ENCODE measurements at regions not wholly inside any gene's neighbourhood (a gene's known extent, or its start where the extent isn't known, plus 50 kb on each side); places are given as distances from the start of the nearest gene placed in this dataset.

- DNase-seq, result no peak
Observed at GRCh38 chr6:105990151-105990550, 96.0 kb upstream of the PRDM1 start.

DNA sequence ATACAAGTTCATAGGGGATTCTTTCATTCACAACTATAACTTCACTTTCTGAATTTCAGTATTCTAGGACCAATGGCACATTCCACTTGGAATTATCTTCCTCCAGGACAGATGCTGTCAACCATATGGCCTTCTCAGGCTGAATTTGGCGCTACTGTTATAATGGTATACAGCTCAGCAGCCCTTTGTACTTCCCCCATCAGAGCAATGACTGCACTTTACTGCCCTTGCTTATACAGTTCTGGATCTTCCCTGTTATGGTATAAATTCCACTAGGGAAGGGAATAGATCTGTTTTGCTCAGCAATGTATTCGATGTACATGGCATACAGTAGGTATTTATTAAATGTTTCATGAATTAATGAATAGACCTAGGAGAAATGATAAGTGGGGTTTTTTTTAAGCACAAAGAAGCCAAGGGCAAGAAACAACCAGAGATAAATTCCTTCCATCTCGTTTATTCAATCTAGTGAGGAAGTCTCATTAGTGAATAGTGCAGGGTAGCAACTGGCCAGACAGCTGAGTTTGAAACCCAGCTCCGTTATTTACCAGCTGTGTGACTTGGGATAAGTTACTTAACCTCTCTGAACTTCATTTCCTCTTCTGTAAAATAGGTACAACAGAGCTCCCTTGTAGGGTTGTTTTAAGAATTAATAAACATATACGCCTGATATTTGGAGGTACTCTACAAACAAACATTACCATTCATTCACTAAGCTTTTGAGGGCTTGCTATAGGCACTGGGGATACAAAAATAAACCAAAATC lies 97.1 kb upstream of the PRDM1 start:
- DNase-seq, result no peak

DNA sequence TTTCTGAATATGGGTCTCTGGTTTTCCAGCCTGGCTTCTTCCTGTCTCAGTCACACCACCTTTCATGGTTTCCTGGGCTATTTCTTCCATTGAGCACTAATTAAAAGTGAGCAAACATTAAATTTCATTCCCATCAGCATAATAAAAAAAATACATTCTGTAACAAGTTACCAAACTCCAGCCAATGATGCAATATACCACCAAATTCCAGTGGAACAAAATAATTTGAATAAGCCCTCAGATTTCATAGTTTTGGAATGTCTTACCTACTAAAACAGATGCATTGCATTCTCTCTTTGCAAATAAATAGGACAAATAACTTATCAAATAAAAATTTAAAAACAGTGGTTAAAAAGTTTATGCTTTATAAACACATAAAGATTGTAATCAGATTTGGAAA lies 97.8 kb upstream of the PRDM1 start:
- DNase-seq, result no peak

DNA sequence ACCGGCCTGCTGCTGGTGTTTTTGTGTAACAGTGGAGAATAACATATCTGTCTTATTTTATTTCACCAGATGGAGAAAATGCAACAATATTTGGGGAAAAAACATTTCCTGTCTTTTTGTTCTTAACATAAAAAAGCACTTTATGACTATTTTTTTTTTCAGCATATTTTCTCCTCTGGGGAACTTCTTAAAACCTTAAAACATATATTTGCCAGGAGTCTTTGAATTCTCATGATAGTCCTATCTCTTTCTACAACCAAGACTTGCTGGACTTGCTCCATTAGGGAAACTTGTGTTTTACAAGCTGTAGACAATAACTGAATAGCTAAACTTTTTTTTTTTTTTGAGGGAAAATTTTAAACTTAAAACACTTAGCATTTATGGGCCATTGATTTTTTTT lies 98.6 kb upstream of the PRDM1 start:
- no peak for DNase-seq

DNA sequence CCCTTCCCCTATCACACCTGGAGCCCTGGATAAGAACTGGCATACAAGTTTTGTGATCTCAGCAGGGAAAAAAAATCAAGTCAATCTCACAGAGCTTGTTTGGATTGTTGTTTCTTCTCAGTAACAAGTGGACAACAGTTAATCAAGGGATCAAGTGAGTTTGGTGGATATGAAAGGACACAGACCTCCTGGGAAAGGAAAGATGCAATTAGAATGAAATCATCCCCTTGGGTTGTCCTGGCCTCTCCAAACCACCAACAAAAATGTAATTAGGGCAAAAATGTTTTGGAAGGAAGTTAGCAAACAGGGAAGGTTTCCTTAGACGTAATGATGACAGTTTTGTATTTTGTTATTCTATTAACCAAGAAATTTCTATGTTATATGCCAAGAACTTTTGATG lies 99.1 kb upstream of the PRDM1 start:
- no peak for DNase-seq

DNA sequence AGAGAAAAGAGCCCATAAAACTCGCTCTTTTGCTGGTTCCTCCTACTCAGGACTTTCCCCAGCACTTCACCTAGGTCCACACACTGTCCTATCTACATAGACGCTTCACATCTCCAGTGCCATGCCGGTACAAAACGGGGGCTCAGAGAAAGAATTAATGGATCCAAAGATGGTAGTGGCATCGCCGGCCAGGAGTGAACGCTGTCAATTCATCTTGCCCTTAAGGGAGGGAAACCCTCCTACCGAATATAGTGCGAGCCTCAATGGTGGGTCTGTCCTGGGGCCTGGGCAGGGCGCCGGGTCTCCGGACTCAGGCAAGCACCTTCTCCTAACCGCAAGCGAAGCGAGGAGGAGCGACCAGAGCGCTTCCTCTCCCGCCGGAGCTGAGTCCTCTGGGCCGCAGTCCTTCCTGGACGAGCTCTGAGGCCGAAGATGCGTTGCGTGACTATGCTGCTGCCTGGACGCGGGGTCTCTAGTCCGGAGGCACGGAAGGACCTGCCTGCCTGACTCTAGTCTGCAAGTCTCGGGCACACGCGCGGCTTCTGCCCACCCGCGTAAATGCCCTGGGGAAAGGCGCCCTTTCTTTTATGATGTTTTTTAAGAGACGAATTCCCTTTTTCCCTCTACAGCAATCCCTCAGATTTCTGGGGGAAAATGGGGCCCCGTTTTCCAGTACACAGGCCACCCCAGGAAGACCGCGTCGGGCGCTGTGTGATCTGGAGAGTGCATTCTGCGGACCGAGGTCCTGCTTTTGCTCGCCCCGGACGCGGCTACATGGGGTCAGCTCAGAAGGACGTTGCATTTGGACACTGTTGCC lies 100.1 kb upstream of the PRDM1 start:
- no peak for DNase-seq

DNA sequence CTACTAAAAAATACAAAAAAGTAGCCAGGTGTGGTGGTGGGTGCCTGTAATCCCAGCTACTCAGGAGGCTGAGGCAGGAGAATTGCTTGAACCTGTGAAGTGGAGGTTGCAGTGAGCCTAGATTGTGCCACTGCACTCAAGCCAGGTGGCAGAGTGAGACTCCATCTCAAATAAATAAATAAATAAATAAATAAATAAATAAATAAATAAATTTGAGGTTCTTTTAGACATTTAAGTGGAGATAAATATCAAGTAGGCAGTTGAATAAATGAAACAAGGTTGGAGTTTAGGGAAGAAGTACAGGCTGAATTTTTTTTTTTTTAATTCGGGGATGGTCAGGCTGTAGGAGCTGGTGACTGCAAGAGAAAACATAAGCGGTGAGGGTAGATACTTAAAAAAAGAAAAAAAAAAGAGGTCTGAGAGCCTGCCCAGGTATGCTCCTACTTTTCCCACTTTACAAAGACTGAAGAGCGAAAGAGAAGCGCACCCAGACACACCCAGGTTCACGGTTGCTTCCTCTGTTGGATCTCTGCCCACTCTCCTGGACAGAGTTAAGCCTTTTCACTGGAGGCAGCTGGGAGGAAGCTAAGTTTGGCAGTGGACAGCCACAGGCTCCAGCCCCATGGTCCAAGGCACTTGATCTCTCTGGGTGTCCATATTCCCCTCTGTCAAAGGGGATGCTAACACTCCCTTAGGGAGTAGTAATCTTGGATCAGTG lies 100.9 kb upstream of the PRDM1 start:
- DNase-seq, result no peak

DNA sequence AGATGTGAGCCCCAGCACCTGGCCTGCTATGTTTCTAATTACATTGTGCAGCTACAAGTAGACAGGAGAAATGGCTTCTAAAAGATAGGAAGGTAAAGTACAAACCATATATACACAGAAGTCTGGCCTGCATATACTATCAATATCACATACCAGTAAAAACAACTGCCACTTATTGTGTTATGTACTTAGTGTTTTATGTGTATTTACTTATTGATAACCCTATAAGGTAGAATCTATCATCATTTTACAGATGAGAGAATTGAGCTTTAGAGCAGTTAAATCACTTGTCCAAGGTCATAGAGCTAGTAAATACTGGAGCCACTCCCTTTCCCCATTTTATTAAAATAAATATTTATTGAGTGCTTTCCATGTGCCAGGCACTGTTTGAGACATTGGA lies 102.4 kb upstream of the PRDM1 start:
- DNase-seq, result no peak

DNA sequence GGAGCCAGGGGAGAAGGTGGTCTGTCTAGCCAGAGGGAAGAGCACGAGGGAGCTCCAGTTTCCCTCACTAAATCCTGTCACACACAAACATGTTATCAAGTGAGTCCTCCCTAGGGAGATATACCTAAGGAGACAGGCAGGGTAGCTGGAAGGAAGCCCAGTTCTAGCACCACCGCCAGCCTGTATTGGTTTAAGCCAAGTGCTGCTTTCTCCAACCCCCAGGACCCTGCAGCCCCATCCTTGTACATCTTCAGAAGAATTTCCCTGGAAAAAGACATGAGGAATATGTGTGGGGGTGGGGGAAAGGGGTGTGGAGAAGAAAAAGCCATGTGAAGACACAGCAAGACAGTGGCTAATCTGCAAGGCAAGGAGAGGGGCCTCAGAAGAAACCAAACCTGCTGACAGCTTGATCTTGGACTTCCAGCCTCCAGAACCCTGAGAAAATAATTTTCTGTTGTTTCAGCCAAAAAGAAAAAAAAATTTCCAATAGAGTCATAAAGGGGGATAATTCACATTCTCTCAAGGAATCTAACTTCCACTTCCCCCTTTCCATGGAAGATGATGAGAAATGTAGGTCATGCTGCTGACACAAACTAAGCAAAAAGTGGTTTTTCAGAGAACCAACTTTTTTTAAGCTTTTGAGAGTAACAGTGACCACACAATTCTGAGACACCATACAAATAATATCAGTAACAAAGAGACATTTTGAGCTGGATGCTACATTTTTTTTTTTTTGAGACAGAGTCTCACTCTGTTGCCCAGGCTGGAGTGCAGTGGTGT lies 103.2 kb upstream of the PRDM1 start:
- no peak for DNase-seq

DNA sequence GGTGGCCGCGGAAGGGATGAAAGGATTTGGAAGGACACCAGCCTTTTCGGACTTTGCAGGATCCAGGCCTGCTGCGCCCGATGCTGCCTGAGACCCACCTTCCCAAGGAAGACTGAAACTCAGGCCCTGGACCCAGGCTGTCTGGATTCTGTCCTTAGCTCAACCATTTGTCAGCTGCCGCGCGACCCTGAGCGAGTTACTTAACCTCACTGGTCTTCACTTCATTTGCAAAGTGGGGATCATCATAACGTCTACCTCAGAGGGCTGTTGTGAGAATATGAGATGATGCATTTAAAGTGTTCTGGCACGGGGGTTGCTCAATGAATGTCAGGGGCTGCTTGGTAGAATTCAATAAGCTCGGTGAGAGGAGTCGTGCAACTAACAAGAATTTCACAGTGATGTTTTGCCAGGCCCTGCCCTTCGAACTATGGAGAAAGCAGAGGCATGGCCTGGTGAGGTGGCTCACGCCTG lies 104.2 kb upstream of the PRDM1 start:
- DNase-seq, result no peak

DNA sequence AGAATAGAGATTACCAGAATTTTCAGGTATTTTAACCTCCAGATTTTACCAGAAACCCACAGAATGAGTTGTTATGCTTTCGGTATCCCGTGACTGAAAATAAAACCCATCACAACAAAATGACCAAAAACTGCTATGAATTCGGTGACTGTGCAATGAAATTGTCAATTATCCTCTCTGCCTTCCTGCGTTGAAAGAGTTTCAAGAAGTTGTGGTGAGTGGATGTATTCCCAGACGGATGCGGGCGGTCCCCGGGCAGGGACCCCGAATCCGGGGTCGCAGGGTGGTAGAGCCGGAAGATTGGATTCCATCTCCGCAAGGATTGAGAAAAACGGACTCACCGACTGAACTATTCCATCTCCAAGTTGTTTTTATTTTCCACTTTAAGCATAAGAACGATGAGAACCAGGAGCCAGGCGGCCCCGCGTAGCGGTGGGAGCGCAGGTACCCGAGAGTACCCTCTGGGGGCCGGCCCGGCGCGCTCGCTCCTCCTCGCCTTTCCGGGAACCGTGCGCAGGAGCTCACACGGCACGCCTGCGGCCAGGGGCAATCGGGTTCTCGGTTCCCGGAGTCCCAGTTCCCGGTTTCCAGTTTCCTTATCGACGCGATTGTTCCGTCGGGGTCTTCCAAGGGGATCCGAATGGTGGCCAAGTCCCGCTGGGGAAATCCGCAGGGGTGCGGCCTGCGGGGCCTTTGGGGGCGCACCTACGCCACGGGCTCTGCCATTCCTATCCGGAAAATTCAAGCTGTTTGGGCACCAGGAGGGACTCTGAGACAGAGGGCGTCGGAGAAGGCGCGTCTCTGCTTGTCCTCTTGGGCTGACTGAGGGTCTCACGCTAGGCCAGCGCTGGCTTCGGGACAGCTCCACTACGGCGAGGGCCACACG lies 104.9 kb upstream of the PRDM1 start:
- DNase-seq, result peak; percentile 53

DNA sequence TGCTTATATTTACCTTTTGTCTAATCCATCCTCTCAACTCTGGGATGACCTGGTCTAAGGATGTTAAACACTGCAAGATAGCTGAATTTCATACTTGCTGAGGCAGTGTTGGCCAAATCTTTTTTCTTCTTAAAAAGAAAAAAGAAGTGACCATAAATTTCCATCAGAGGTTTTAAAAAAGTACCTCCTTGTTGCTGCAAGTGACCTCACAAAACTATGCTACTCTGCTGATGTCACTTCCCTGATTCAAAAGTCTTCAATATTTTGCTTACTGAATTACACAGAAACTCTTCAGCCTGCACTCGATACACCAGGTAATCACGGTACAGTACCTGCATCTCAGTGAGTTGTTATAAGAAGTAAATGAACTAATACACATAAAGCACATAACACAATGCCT lies 107.2 kb upstream of the PRDM1 start:
- DNase-seq, result no peak

DNA sequence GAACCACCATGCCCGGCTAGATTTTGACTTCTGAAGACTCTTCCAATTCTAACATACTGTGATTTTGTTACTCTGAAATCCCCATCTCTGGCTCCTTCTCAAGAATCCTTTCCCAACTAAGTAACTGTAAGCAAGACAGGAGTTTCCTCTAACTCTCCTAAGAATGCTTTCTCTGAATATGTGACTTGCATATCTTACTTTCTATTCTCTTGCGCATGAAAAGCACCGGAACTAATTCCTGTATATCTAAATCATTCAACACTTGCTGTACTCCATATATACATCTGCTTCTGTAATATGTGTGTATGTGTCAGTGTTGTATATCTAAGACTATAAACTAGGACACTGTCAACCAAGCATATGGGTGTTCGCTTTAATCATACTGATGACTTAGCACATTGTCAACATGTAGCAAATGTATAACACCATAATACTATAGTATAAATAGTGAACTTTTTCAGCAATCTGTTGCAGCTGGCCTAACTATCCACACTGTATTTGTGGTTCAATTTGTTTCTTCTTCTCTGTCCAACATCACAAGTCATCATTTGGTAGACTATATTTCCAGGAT lies 108.1 kb upstream of the PRDM1 start:
- no peak for DNase-seq

- no peak for DNase-seq
Observed at GRCh38 chr6:105974986-105975385, 111.2 kb upstream of the PRDM1 start.

GRCh38 chr6:105972440-105972839 lies 113.7 kb upstream of the PRDM1 start:
- no peak for DNase-seq

GRCh38 chr6:105968603-105969333 lies 117.4 kb upstream of the PRDM1 start:
- DNase-seq, result no peak

GRCh38 chr6:105967917-105968602 lies 118.1 kb upstream of the PRDM1 start:
- DNase-seq, result no peak

DNA sequence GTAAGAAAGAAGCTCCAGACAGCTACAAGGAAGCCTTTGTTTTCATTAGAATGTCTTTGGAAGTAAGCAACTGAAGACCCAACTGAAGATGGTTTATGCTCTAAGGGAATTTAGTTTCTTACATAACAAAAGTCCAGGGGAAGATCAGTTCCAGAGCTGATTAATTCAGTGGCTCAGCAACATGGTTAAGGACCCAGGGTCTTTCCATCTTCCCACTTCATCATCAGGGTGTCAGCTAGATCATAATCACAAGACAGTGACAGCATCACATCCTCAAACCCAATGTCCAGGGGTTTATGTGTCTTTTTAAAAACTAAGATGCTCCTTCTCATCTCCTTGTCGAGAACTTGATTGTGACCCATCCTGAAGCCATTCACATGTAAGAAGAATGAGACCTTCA lies 119.7 kb upstream of the PRDM1 start:
- no peak for DNase-seq

DNA sequence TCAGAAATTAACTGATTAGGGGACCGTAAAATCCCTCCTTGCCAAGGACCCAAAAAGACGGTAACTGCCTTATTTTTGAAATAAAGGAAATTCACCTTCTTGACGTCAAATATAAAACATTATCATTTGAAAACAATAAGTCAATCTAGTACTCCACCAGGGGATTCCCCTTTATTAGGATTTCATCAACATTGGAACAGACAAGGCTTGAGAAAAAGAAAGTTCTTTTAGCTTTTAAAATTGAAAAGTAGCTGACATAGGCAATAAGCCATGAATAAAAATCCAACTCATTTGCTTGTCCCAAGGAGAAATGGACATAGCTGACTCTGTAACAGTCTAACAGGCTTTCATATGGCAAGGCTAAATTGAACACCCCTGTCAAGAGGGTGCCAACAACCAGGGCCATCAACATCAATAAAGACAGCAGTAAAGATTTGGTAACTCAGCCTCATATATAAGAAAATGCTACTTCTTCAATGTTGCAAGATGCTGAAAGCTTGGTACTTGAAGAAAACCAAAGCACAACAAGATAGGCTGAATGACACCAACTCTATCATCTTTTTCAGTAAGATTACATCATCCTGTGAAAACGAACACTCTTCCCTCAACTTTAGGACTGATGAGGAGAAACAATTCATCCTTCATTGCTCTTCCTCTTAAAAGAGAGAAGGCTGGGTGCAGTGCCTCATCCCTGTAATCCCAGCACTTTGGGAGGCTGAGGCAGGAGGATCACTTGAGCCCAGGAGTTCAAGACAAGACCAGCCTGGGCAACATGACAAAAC lies 121.0 kb upstream of the PRDM1 start:
- no peak for DNase-seq
